SH-SY5Y (cell line): ENCODE measurements at regions not wholly inside any gene's neighbourhood (a gene's known extent, or its start where the extent isn't known, plus 50 kb on each side); places are given as distances from the start of the nearest gene placed in this dataset.

ENCODE experiments used
- GATA2 ChIP-seq: IDR thresholded peaks from 2 replicates; pipeline ENCODE4 v1.6.1; 2011; ENCODE audit warnings: mild to moderate bottlenecking, low read depth, low read length
- GATA3 ChIP-seq: IDR thresholded peaks from 2 replicates; pipeline ENCODE4 v1.6.1; 2011; ENCODE audit warnings: low read depth, mild to moderate bottlenecking, low read length, moderate library complexity

DNA sequence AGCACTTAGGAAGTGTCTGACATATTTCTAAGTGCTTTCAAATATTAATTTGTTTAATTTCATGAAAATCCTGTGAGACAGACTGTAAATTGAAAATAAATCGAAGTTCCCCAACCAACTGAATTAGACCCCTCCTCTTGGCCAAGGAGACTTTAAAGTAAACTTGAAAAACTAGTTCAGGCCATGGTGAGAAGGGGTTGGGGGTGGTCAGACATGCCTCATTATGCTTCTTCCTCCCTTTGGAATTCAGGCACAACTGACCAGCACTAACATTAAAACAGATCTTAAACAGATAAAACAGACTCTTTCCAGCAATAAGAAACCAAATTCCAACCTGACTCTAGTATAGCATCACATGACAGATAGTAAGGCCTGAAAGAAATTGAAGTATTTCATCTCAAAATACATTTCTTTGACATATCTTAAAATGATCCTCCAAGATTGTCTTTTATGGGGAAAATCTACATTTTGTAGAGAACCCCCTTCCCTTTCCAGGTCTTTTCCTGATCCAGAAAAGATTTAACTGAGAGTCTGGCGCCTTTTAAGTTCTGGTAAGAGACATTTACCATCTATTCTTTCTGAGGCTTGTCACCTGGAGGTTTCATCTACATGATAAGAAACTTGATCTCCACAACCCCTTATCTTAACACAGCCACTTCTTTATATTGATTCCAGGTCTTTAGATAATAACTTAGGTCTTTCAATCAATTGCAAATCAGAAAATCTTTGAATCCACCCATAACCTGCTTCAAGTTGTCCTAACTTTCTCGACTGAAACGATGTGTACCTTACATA is 336.5 kb downstream of the PCDH20 start:
- no peak for TF ChIP-seq GATA3
- no peak for TF ChIP-seq GATA2

GRCh38 chr13:61052175-61052574 is 363.5 kb downstream of the PCDH20 start:
- no peak for TF ChIP-seq GATA3
- TF ChIP-seq GATA2, result no peak

DNA sequence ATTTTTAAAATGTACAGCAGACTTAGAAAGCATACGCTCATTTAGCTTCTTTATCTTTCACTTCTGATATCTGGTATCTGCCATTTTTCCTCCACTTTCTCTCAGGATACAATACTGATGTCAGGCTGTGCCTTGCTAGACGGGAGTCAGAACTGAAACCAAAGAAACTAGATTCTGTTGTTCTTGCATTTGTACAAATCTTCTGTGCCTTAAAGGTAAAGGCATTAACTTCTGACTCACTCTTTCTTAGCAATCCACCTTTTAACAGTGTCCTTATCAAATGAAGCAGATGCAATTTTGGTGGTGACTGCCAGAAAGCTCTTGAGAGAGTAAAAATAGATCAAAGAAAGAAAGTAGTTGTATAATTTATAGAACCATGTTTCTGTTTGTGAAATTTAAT is 370.4 kb downstream of the PCDH20 start:
- TF ChIP-seq GATA3 (no peak), GATA2 (no peak)

DNA sequence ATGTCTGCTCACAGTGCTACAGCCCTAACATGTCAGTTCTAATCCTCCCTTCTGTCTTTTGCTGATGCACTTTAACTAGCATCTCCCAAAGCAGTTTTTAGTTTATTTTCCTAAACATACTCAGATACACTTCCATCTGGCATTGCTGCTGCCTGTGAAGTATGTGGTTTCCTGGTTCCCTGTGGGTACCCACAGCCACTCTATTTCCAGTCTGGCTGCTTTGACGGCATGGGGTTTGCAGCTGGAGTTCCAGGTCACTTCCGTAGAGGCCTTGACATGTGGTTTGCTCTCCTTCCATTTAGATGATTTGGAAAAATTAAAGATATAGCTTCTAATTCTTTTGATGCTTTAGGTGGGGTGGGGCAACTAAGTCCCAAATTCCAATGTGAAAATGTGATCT is 375.5 kb downstream of the PCDH20 start:
- TF ChIP-seq GATA2 (no peak), GATA3 (no peak)

GRCh38 chr13:61039302-61039701 is 376.3 kb downstream of the PCDH20 start:
- no peak for TF ChIP-seq GATA3
- no peak for TF ChIP-seq GATA2

- TF ChIP-seq GATA2 (no peak), GATA3 (no peak)
Measured at GRCh38 chr13:61036715-61037114, 378.9 kb downstream of the PCDH20 start.

DNA sequence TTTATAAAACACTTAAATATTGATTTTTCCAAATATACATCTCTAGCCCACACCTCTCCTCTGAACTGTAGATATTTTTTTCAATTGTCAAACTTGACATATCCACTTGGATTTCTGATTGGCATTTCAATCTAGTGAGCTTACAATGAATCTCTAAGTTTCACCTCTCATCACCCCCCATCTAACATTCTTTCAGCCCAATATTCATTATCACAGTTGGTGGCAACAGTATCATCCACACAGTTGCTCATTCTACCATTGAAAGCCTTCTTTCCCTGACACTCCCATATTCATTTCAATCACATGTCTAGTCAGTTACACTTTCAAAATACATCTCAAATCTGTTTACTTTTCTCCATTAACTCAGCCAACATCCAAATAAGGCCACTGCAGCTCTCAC is 385.2 kb downstream of the PCDH20 start:
- no peak for TF ChIP-seq GATA2
- TF ChIP-seq GATA3, result no peak

DNA sequence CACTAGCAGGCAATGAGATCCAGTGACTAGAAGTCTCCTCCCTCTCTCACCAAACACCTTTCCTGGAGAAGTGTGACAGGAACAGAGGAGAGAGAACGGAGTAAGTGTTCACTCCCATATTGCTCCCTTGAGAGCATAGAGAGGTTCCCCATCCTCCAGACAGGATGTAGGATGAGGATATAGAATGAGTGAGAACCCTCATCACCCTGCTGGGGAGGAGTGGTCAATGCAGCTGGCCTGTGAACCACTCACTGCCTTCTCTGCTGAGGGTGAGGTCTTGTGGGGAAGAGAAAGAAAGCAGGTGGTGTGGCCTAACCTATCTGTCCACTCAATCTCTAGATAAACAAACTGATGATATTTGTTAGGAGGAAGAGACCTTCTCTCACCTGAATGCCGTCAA is 386.6 kb downstream of the PCDH20 start:
- TF ChIP-seq GATA3 (no peak), GATA2 (no peak)

DNA sequence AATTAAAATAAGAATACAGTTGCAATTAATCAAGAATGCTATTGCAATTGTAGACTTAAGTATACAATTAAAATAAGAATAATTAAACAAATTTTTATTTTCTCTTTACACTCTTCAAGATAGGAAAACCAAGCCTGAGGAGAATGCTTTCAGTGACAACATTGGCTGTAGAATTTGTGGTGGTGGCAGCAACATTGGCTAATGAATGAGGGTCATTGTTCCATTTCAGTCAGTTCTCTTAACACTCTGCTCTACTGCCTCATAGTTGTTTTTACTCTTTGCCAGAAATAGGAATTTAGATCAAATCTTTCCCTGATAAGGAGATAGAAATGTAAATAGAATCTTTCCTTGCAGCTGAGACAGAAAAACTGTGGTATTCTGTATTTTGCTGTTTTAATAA is 391.6 kb downstream of the PCDH20 start:
- no peak for TF ChIP-seq GATA2
- no peak for TF ChIP-seq GATA3

- TF ChIP-seq GATA3 (no peak), GATA2 (no peak)
Measured at GRCh38 chr13:61021838-61022237, 393.8 kb downstream of the PCDH20 start.

GRCh38 chr13:61013796-61014195 is 401.9 kb downstream of the PCDH20 start:
- TF ChIP-seq GATA2 (no peak), GATA3 (no peak)

DNA sequence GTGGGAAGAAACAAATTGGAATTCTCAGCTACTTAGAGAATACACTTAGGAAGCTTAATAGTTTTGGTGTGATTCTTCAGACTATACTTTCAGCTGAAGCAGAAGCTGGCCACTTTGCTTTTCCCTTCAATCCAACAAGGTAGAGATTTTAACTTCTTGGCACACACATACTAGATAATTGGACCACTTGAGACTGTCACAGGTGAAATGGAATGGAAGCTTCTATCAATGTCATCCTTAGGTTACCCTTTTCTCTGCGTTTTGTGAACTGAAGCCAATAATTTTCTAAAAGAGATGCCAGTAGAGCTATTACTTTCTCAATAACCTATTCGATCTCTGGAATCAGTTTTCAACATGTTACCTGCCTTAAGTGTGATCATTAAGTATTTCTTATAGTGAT is 405.3 kb downstream of the PCDH20 start:
- TF ChIP-seq GATA3 (no peak), GATA2 (no peak)

- TF ChIP-seq GATA2 (no peak), GATA3 (no peak)
Measured at GRCh38 chr13:61002686-61003085, 413.0 kb downstream of the PCDH20 start.

DNA sequence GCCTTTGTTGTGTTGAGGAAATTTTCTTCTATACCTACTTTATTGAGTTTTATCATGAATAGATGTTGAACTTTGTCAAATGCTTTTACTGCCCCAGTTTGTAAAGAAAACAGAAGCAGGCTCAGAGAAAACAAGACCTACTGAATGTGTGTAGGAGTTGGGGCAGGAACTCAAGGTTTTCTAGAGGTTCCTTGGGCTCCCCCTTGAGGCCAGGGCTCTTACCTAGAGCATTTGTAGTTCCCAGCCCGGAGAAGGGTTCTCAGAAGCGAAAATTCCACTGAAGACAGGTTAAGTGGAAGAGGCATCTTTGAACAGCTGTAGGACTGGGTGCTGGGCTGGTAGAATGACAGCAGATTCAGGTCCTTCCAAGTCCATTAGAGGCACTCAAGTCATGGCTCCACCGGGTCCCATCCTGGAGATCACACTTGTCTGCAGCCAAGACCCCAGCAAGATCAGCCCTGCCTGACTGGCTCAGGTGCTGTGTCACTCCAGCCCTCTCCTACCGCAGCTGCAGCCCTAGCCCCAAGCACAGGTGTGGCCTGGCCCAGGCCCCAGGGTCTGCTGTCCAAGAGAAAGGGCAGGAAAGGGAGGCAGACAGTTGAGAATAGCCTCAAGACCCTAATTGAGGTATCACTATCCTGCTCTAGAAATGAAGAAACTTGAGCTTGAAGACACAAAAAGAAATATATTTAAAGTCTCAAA is 425.5 kb downstream of the PCDH20 start:
- no peak for TF ChIP-seq GATA3
- TF ChIP-seq GATA2, result no peak

DNA sequence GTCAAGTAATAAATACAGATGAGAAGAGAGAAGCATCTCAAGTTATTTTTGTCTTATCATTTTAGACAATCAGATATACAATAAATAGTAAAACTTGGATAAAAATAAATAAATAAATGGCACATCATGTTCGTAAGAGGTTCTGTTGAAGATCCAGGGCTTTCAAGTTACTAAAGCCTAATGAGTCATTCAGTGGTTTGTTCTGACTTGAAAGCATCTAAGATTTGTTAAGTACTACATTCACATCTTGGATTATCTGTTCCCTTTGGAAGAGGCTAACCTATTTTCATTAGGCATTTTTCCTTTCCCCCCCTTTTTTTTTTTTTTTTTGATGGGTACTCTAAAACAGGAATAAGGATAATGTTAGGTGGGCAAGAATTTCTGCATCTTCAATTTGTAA is 429.3 kb downstream of the PCDH20 start:
- TF ChIP-seq GATA3 (no peak), GATA2 (no peak)
